HG02571 (cell line): ENCODE measurements at regions not wholly inside any gene's neighbourhood (a gene's known extent, or its start where the extent isn't known, plus 50 kb on each side); places are given as distances from the start of the nearest gene placed in this dataset.

Experiments used
- ATAC-seq: cut with Tn5 transposase; IDR thresholded peaks from one replicate; pipeline ENCODE4 v1.9.1; 2021; ENCODE audit warnings: mild to moderate bottlenecking, moderate library complexity; ENCODE audit not compliant: unreplicated experiment

- ATAC-seq, result no peak
Observed at GRCh38 chr5:29779141-29779540, 1414.3 kb upstream of the CDH6 start.

- ATAC-seq, result no peak
Observed at GRCh38 chr5:29777373-29777772, 1416.1 kb upstream of the CDH6 start.

DNA sequence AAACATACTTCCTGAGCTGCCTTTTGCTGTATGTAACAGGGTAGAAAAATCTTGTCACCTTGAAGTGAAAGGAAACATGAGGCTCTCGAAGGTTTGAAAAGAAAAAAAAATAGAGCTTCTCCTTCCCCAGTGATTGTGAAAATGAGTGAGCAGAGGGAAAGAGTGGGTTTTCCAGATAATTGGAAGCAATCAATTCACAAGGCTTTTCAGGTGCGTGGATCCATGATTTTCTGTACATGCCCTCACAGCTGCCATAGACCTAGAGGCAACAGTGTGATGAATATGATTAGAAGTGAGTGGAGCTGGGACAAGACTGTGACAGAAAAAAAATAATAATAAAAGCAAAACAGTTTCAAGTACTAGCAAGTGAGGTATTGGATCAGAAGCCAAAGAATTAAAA is 1422.5 kb upstream of the CDH6 start:
- no peak for ATAC-seq

GRCh38 chr5:29769474-29769873 is 1424.0 kb upstream of the CDH6 start:
- no peak for ATAC-seq

DNA sequence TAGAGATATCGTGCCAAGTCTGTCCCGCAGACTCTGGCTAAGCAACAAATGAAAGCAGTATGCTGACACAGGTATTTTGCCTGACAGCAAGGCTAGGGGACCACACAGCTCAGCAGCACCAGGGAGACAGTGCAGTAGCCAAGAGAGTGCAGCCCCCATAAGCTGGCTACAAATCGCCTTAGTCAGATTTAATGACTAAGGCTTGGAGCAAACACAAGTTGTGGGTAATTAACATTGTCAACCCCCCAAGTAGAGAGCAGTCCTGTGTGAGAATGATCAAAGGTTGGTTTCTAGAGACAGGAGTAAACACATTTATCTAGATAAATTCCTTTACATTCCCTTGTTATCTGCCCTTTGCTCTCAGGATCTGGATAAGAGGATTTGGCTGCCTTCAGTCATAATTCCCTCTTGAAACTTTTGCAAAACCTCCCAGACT is 1434.5 kb upstream of the CDH6 start:
- ATAC-seq, result no peak

- no peak for ATAC-seq
Observed at GRCh38 chr5:29750453-29750852, 1443.0 kb upstream of the CDH6 start.

GRCh38 chr5:29744618-29745017 is 1448.9 kb upstream of the CDH6 start:
- no peak for ATAC-seq

- no peak for ATAC-seq
Observed at GRCh38 chr5:29720954-29721353, 1472.5 kb upstream of the CDH6 start.

GRCh38 chr5:29719171-29719570 is 1474.3 kb upstream of the CDH6 start:
- no peak for ATAC-seq

DNA sequence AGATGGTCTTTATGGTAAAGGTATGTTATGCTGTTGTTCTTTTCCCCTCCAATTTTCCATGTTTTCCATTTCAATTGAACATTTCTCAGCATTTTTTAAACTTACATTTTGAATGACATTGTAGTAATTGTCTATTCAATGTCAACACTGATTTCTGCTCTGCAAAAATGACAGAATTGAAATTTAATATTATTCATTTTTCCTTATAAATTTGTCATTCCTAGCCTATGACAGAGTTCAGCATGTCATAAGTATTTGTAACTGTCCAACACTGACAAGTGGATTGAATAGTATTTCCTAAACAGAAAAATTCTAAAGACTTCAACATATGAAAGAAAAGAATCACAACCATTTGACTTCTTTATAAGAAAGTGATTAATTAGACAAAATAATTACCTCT is 1478.3 kb upstream of the CDH6 start:
- no peak for ATAC-seq

DNA sequence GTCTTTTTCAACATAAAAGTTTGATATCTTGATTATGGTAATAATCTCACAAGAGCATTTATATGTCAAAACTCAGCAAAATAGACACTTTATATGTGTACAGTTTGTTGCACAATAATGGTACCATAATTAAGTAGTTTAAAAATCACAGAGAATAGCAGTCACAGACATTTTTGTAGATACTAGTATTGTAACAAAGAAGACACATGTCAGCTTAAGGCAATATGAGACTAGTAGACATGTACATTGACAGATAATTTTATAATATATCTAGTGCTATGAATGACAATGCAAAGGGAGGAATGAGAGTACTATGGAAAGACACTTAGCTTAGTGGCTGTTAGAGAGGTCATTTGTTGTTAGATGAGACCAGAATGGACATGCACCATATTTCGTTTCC is 1490.6 kb upstream of the CDH6 start:
- ATAC-seq, result no peak

GRCh38 chr5:29701600-29701999 is 1491.9 kb upstream of the CDH6 start:
- no peak for ATAC-seq

- no peak for ATAC-seq
Observed at GRCh38 chr5:29697785-29698414, 1495.6 kb upstream of the CDH6 start.

- no peak for ATAC-seq
Observed at GRCh38 chr5:29697278-29697677, 1496.2 kb upstream of the CDH6 start.

DNA sequence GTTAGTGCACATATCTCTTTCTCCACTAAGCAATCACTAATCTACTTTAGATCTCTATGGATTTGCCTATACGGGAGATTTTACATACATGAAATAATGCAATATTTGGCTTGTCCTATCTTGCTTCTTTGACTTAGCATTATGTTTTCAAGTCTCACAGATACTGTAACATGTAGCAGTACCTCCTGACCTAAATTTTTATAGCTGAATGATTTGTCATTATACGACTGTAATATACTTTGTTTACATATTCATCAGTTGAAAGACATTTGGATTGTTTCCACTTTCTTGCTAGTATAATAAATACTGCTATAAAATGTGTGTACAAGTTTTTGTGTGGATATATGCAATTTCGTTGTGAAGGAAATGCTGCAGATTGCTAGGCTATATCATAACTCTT is 1520.8 kb upstream of the CDH6 start:
- ATAC-seq, result no peak

DNA sequence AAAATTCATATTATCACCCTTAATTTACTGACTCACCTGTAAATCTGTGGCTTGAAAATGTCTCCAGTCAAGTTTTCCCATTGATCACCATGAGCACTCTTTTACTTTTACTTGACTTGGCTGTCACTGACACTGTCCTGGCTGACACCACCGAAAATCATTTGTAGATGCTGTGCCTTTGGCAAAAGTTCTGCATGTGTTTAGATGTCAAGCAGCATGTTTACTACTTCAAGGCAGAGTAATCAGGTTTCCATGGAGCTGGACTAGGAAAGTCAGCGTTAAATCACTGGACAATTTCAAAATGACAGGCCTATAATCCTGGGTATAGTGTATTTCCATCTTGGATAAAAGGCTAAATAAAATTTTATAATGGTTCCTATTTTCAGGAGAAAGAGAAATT is 1530.6 kb upstream of the CDH6 start:
- no peak for ATAC-seq

GRCh38 chr5:29654954-29655353 is 1538.5 kb upstream of the CDH6 start:
- no peak for ATAC-seq

- no peak for ATAC-seq
Observed at GRCh38 chr5:29649321-29649720, 1544.2 kb upstream of the CDH6 start.

- no peak for ATAC-seq
Observed at GRCh38 chr5:29642601-29643000, 1550.9 kb upstream of the CDH6 start.

DNA sequence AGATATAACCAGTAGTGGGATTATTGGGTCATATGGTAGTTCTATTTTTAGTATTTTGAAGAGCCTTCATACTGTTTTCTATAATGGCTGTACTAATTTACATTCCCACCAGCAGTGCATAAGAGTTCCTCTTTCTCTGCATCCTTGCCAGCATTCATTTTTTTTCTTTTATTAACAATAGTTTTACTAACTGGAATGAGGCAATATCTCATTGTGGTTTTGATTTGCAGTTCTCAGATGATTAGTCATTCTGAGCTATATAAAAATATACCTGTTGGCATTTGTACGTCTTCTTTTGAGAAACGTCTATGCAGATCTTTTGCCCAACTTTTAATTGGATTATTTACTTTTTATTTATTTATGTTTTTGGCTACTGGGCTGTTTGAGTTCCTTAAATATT is 1579.3 kb upstream of the CDH6 start:
- ATAC-seq, result no peak

GRCh38 chr5:29588236-29588635 is 1605.2 kb upstream of the CDH6 start:
- ATAC-seq, result no peak

DNA sequence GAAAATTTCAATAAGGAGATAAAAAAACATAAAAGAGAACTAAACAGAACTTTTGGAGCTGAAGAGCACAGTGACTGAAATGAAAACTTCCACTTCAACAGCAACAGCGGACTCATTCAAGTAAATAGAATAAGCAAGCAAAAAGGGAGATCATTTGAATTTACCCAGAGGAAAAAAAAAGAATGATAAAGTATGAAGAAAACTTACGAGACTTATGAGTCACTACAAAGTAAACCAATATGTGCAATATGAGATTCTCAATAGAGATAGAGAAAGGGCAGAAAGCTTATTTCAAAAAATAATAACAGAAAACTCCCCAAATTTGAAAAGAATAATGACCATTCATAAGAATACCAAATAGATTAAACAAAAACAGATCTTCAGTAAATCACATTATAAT is 1605.7 kb upstream of the CDH6 start:
- ATAC-seq, result no peak

DNA sequence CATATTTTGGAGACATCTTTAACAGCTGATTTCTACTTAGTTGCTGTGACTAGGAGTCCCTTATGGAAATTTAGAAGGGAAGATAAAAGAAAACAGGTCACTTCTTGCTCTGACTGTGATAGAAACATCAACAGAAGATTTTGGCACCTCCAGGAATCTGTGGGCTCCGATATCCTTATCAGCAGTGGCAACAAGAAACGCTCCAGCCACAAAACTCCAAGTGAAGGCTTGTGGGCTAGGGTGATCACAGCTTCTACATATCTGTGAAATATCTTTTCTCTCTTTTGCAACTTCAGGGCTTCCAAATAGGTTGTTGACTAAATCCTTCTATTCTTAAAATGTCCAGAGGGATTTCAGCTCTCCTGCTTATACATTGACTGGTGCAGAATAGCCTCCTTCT is 1625.5 kb upstream of the CDH6 start:
- no peak for ATAC-seq
